ENCODE measurements at regions not wholly inside any gene's neighbourhood (a gene's known extent, or its start where the extent isn't known, plus 50 kb on each side); places are given as distances from the start of the nearest gene placed in this dataset.

- TF ChIP-seq, protein P1, sequence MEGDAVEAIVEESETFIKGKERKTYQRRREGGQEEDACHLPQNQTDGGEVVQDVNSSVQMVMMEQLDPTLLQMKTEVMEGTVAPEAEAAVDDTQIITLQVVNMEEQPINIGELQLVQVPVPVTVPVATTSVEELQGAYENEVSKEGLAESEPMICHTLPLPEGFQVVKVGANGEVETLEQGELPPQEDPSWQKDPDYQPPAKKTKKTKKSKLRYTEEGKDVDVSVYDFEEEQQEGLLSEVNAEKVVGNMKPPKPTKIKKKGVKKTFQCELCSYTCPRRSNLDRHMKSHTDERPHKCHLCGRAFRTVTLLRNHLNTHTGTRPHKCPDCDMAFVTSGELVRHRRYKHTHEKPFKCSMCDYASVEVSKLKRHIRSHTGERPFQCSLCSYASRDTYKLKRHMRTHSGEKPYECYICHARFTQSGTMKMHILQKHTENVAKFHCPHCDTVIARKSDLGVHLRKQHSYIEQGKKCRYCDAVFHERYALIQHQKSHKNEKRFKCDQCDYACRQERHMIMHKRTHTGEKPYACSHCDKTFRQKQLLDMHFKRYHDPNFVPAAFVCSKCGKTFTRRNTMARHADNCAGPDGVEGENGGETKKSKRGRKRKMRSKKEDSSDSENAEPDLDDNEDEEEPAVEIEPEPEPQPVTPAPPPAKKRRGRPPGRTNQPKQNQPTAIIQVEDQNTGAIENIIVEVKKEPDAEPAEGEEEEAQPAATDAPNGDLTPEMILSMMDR (conservative IDR thresholded peaks at IDR 0.05): no peak
- TF ChIP-seq ZFX (IDR thresholded peaks at IDR 0.05): no peak
Observed at GRCh38 chr2:11072550-11072949, 82.7 kb upstream of the SLC66A3 start.

Measured in C4-2B (cell line).